ENCODE measurements at regions not wholly inside any gene's neighbourhood (a gene's known extent, or its start where the extent isn't known, plus 50 kb on each side); places are given as distances from the start of the nearest gene placed in this dataset.

DNA sequence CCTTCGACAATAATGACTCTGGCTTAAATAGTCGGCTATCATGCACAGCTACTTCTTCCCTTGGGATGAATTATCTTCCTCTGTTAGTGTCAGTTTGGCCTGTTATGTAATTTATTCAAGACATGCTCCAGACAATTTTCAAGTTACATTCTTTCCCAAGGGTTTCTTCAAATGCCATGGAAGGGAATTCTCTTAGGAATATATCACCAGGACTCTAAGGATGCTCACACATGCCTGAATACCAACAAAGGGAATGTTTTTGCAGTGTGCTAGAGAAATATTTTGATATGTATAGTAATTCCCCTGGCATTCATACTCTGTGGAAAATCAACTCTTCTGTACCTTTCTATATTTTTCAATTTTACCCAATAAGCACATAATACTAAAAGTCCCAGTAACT, 286.0 kb upstream of the KYNU start (continued):
- TF ChIP-seq MAFK (IDR thresholded peaks at IDR 0.05; ENCODE audit: low read depth, low read length) (no peak), POLR2A (IDR thresholded peaks at IDR 0.05; ENCODE audit: control extremely low read depth in 1 of 2, low read depth in 2 of 2, low read length in 2 of 2) (no peak)
- TF ChIP-seq, protein P1, sequence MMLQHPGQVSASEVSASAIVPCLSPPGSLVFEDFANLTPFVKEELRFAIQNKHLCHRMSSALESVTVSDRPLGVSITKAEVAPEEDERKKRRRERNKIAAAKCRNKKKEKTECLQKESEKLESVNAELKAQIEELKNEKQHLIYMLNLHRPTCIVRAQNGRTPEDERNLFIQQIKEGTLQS (IDR thresholded peaks at IDR 0.05; ENCODE audit: insufficient read depth, low read depth, low read length): no peak
- TF ChIP-seq, protein P2, sequence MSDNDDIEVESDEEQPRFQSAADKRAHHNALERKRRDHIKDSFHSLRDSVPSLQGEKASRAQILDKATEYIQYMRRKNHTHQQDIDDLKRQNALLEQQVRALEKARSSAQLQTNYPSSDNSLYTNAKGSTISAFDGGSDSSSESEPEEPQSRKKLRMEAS (IDR thresholded peaks at IDR 0.05): no peak

Data from H1 (cell line).